Upper lobe of right lung (tissue), 1 donor: ENCODE measurements at regions not wholly inside any gene's neighbourhood (a gene's known extent, or its start where the extent isn't known, plus 50 kb on each side); places are given as distances from the start of the nearest gene placed in this dataset.

Source experiments
- ATAC-seq: fragments of 200-7000 bp; cut with Tn5 transposase; one replicate; pipeline ENCODE4 v1.9.1; 2020; ENCODE audit warnings: mild to moderate bottlenecking, moderate library complexity
- DNase-seq: peaks from one replicate; pipeline ENCODE4 v3.0.0-alpha.2; 2020
- H3K27ac ChIP-seq: fragments of 200-600 bp; one replicate; pipeline ENCODE4 v1.8.0; 2022
- H3K27me3 ChIP-seq: fragments of 200-600 bp; one replicate; pipeline ENCODE4 v1.8.0; 2022; ENCODE audit warnings: mild to moderate bottlenecking
- H3K36me3 ChIP-seq: fragments of 200-600 bp; one replicate; pipeline ENCODE4 v1.8.0; 2022
- H3K4me1 ChIP-seq: fragments of 200-600 bp; one replicate; pipeline ENCODE4 v1.8.0; 2022
- H3K4me3 ChIP-seq: fragments of 200-600 bp; one replicate; pipeline ENCODE4 v1.8.0; 2022; ENCODE audit warnings: mild to moderate bottlenecking
- H3K9me3 ChIP-seq: fragments of 200-600 bp; one replicate; pipeline ENCODE4 v1.8.0; 2022
- CTCF ChIP-seq: fragments of 200-600 bp; IDR thresholded peaks from one replicate; pipeline ENCODE4 v1.8.0; 2022; ENCODE audit warnings: antibody characterized with exemption
- intact Hi-C: fragments of 100-400 bp; cut with DNase I; formaldehyde crosslinking; loops from one replicate; pipeline ENCODE4 v1.11.0; 2022
- donor health status: DM: no; HTN: yes; CAD: no; lungs with severe emphysema.

- no peak for TF ChIP-seq CTCF
- intact Hi-C loops, result no loop called here
- no peaks in the 10 kb centered on the region for H3K36me3 ChIP-seq
Observed at GRCh38 chr16:59601452-59601851, 867.3 kb upstream of the GOT2 start.

GRCh38 chr16:59597269-59597668, 863.2 kb upstream of the GOT2 start:
- Histone ChIP-seq H3K27me3 (no peaks in the 10 kb centered on the region), H3K27ac (no peak overlapping the region), H3K4me3 (no peak overlapping the region), H3K9me3 (no peaks in the 10 kb centered on the region), H3K4me1 (no peaks in the 10 kb centered on the region), H3K36me3 (no peaks in the 10 kb centered on the region)
- no peak for TF ChIP-seq CTCF
- ATAC-seq (no peak), DNase-seq (no peak)
- intact Hi-C loops, result no loop called here

More at GRCh38 chr16:59601452-59601851, 867.3 kb upstream of the GOT2 start:
- Histone ChIP-seq H3K27ac (no peak overlapping the region), H3K9me3 (no peaks in the 10 kb centered on the region), H3K4me3 (no peak overlapping the region), H3K27me3 (no peaks in the 10 kb centered on the region), H3K4me1 (no peaks in the 10 kb centered on the region)
- DNase-seq (no peak), ATAC-seq (no peak)

- intact Hi-C loops, result no loop called here
- H3K36me3 ChIP-seq, result no peaks in the 10 kb centered on the region
- H3K27me3 ChIP-seq, result no peaks in the 10 kb centered on the region
- H3K4me3 ChIP-seq, result no peak overlapping the region
- H3K9me3 ChIP-seq, result no peaks in the 10 kb centered on the region
- no peak overlapping the region for H3K27ac ChIP-seq
- TF ChIP-seq CTCF, result no peak
- no peaks in the 10 kb centered on the region for H3K4me1 ChIP-seq
- ATAC-seq (no peak), DNase-seq (no peak)
Observed at GRCh38 chr16:59596693-59597092, 862.6 kb upstream of the GOT2 start.

GRCh38 chr16:59593194-59593661, 859.1 kb upstream of the GOT2 start:
- H3K27ac ChIP-seq, result no peak overlapping the region
- DNase-seq (no peak), ATAC-seq (no peak)
- no peaks in the 10 kb centered on the region for H3K4me1 ChIP-seq
- intact Hi-C loops, result no loop called here
- H3K9me3 ChIP-seq, result no peaks in the 10 kb centered on the region
- no peaks in the 10 kb centered on the region for H3K27me3 ChIP-seq
- H3K36me3 ChIP-seq, result no peaks in the 10 kb centered on the region
- no peak for TF ChIP-seq CTCF
- no peak overlapping the region for H3K4me3 ChIP-seq

- no peaks in the 10 kb centered on the region for H3K9me3 ChIP-seq
- no peak overlapping the region for H3K27ac ChIP-seq
- no peaks in the 10 kb centered on the region for H3K36me3 ChIP-seq
- H3K27me3 ChIP-seq, result no peaks in the 10 kb centered on the region
- TF ChIP-seq CTCF, result no peak
- DNase-seq (no peak), ATAC-seq (no peak)
- no peak overlapping the region for H3K4me3 ChIP-seq
- no peaks in the 10 kb centered on the region for H3K4me1 ChIP-seq
- intact Hi-C loops, result no loop called here
Observed at GRCh38 chr16:59591480-59591879, 857.4 kb upstream of the GOT2 start.

GRCh38 chr16:59590845-59591244, 856.7 kb upstream of the GOT2 start:
- intact Hi-C loops, result no loop called here
- no peak for TF ChIP-seq CTCF
- Histone ChIP-seq H3K4me1 (no peaks in the 10 kb centered on the region), H3K9me3 (no peaks in the 10 kb centered on the region), H3K27me3 (no peaks in the 10 kb centered on the region), H3K4me3 (no peak overlapping the region), H3K27ac (no peak overlapping the region), H3K36me3 (no peaks in the 10 kb centered on the region)
- no peak for ATAC-seq
- DNase-seq, result no peak
